GM18505 (cell line): ENCODE measurements at regions not wholly inside any gene's neighbourhood (a gene's known extent, or its start where the extent isn't known, plus 50 kb on each side); places are given as distances from the start of the nearest gene placed in this dataset.
"Not testable (repeated sequence)": the region's sequence is repeated elsewhere in the genome, so short reads cannot be mapped to it uniquely, and the experiment has no call there.

Experiments used
- ATAC-seq: cut with Tn5 transposase; IDR thresholded peaks from one replicate; pipeline ENCODE4 v1.9.1; 2021; ENCODE audit not compliant: unreplicated experiment
- POLR2A ChIP-seq: IDR thresholded peaks from 4 replicates; pipeline ENCODE4 v1.6.1; 2011; ENCODE audit warnings: borderline replicate concordance; ENCODE audit not compliant: insufficient read depth, insufficient read length; ENCODE audit errors: extremely low read depth

DNA sequence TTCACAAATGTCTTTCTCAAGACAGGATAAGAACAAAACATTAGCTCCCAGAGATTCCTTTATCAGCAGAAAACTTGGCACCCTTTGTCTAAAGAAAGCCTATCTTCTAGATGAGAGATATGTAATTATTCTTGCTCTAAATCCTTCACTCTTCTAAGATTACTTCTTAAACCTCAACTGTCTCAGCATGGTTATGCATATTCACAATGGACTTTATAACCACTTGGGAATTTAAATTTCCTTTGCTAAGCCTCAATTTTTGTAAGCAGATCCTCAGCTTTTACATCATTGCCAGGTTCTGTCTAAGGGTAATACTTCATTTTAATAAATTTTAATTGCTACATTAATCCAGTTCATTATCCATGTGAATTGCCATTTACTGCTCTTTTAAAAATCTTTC lies 433.6 kb upstream of the DDI1 start:
- ATAC-seq, result no peak
- TF ChIP-seq POLR2A, result no peak

DNA sequence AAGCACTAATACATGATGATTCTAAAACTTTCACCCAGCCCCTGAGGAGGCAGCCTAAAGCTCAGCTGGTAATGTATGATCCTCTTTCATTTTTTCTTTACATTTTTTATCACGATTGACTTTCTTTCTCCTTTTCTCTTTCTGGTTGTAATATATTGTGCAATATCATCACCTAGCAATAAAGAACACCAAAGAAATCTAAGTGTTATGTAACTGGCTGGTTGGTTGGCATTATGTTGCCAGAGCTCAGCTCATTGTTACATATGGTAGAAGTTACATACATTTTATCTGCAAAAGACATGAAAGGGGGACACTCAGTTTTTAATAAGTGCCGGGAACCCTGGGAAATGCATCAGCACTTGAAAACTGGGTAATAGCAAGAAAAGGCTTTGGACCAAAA lies 432.1 kb upstream of the DDI1 start:
- ATAC-seq, result no peak

GRCh38 chr11:103608566-103608965 lies 427.9 kb upstream of the DDI1 start:
- ATAC-seq, result no peak
- TF ChIP-seq POLR2A, result no peak

More for the DNA sequence above, 432.1 kb upstream of the DDI1 start:
- no peak for TF ChIP-seq POLR2A

DNA sequence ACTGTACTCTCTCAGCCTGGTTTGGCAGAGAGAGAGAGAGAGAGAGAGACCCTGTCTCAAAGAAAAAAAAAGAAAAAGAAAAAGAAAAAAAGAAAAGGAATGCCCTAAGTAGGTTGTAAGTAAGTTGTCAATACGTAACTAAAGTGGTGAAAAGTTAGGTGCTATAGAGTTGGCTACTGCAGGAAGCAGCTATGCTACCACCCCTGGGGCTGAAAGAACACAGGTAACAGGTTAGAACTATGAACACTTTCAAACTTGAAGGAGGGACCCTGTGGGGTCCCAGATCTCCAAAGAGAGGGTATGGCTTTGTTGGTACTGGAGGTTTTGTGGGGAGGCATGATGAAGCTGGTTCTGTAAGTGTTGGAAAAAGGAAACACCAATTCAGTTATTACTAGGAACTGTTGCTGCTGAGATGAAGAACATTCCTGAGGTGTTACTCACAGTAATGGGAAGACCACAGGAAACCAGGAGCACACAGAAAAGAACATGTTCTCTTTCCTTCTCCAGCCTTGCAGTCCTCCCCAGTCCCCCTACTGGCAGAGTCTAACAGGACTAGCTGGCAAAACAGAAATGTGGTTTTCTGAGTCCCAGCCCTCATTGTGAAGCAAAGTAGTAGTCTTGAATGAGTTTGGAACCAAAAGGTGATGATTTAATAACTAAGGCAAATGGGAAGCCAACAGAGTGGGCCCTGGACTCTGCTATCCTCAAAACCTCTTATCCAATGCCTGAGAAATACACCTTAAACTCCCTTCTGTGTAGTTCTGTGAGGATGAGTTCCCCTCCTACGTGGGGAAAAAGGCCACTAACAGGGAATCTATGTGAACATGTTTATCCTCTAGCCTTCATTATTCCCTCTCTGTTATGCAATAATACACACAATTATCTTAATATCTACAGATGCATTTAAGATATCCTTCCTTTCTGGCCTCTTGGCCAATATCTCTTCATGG lies 427.0 kb upstream of the DDI1 start:
- TF ChIP-seq POLR2A, result no peak
- ATAC-seq, result no peak

GRCh38 chr11:103610435-103610834 lies 426.0 kb upstream of the DDI1 start:
- no peak for ATAC-seq
- no peak for TF ChIP-seq POLR2A

DNA sequence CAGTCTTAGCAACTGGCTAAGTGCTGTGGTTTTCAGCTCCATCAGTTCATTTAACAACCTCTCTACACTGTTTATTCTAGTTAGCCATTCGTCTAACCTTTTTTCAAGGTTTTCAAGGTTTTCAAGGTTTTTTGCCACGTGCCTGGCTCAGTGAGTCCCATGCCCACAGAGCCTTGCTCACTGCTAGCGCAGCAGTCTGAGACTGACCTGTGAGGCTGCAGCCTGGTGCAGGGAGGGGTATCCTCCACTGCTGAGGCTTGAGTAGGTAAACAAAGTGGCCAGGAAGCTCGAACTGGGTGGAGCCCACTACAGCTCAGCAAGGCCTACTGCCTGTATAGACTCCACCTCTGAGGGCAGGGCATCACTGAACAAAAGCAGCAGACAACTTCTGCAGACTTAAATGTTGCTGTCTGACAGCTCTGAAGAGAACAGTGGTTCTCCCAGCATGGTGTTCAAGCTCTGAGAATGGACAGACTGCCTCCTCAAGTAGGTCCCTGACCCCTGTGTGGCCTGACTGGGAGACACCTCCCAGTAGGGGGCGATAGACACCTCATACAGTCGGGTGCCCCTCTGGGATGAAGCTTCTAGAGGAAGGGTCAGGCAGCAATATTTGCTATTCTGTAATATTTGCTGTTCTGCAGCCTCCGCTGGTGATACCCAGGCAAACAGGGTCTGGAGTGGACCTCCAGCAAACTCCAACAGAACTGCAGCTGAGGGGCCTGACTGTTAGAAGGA lies 424.7 kb upstream of the DDI1 start:
- ATAC-seq, result not testable (repeated sequence)

GRCh38 chr11:103612451-103612850 lies 424.0 kb upstream of the DDI1 start:
- ATAC-seq, result not testable (repeated sequence)

DNA sequence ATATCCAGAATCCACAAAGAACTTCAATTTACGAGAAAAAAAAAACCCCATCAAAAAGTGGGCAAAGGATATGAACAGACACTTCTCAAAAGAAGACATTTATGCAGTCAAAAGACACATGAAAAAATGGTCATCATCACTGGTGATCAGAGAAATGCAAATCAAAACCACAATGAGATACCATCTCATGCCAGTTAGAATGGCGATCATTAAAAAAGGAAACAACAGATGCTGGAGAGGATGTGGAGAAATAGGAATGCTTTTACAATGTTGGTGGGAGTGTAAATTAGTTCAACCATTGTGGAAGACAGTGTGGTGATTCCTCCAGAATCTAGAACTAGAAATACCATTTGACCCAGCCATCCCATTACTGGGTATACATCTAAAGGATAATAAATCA lies 419.9 kb upstream of the DDI1 start:
- not testable (repeated sequence) for ATAC-seq

DNA sequence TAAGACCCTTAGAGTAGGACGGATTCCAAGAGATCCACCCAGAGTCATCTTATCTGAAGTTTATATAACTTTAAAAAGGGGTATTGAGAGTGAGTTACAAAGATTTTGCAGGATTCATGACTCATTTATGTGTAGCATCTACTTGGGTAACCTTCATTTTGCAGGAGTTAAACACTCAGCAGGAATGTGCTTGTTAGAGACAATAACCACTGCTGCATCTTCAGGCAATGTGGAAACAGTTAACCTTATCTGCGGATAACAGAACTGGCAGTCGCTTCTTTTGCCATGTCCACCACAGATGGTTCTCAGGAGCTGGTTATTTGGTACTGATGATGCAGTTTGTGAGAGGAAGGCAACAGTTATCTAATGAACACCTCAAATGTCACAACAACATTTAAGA lies 417.9 kb upstream of the DDI1 start:
- no peak for ATAC-seq
- TF ChIP-seq POLR2A, result no peak

- ATAC-seq, result no peak
- no peak for TF ChIP-seq POLR2A
Observed at GRCh38 chr11:103619480-103619879, 417.0 kb upstream of the DDI1 start.

GRCh38 chr11:103619938-103620337 lies 416.5 kb upstream of the DDI1 start:
- no peak for ATAC-seq
- no peak for TF ChIP-seq POLR2A

DNA sequence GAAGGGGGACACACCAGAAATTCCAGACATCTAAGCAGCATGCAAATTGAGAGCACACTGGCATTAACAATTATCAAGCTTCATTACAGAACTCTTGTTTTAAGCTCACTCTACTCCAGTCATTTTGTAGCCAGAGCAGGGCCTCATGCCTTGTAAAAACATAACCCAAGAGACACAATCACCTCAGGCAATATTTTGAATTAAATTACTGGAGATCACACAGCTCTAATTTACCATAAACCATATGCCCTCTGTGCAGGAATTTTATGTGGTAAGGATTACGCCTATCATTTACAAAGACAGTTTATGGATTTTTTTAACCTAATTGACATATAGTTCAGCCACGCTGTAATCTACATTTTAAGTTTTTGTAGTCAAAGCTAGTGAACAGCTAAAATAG lies 414.1 kb upstream of the DDI1 start:
- no peak for TF ChIP-seq POLR2A
- ATAC-seq, result no peak

DNA sequence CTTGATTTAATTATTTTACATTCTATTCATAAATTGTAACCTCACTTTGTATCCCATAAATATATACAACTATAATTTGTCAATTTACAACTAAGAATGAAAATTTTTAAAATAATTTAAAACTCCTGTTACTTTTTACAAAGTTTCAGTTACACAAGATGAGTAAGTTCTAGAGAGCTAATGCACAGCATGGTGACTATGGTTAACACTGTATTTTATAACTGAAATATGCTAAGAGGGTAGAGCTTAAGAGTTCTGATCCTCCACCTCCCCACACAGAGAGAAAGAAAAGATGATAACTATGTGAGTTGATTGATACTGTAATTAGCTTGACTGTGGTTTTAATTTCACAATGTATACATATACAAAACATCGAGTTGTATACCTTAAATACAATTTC lies 412.5 kb upstream of the DDI1 start:
- ATAC-seq, result peak; percentile 45
- TF ChIP-seq POLR2A, result no peak

DNA sequence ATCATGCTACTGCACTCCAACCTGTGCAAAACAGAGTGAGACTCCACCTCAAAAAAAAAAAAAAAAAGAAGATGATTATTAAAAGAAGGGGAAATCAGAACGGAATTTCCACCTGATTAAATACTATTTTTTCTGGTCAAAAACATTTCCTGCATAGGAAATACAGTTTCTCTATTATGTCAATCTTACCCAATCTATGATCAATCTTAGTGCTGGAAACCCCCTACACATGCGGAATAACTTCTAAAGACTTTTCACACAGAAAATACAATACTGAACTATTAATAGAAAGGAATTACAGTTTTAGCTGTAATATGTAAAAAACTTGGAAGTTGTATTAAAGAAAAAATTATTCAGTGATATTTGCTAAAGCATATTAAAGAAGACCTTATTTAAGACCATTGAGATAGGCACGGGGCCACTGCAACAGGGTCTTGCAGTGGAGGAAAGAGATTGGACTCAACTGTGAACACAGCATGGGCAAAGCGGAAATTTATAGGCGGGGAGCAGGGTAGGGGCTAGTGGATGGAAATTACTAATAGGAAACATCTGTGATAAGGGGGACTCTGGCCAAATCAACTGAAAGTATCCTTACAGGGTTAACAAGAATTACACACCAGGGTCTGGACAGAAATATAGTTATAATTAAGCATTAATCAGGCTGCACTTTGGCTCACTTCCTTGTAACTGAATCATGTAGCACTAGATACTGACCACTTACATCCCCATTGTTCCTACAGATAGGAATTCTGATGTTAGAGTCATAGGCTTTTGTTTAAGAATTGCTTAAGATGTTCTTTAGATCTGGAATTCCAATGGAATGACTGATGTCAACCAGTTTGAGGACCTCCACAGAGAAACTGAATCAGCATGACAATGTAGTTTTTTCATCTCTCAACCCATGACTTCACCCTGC lies 411.5 kb upstream of the DDI1 start:
- no peak for TF ChIP-seq POLR2A
- no peak for ATAC-seq

DNA sequence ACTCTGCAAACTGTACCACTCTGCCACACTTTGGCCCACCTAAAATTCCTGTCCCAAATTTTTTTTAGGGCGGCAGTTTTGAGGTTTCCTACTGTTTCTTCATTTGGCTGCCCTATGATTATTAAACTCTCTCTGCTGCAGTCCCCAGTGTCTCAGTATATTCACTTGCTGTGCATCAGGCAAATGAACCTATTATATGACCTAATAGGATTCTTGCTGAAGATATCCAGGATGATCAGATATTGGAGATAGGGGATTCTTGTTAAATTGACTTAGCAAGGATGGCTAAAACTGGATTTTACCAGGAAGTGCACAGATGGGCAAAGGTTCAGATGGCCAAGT lies 410.8 kb upstream of the DDI1 start:
- TF ChIP-seq POLR2A, result no peak
- ATAC-seq, result no peak
